DND-41 (cell line): ENCODE measurements at regions not wholly inside any gene's neighbourhood (a gene's known extent, or its start where the extent isn't known, plus 50 kb on each side); places are given as distances from the start of the nearest gene placed in this dataset.

Experiments
- ATAC-seq: fragments of 200-7000 bp; cut with Tn5 transposase; 3 replicates; pipeline ENCODE4 v1.9.1; 2021; ENCODE audit warnings: low read depth; ENCODE audit not compliant: insufficient read depth
- DNase-seq: peaks from one replicate; pipeline ENCODE4 v3.0.0-alpha.2; 2020
- H2AFZ ChIP-seq: 2 replicates; pipeline ENCODE4 v1.6.0; 2012; ENCODE audit warnings: low read depth, low read length
- H3K27ac ChIP-seq: 2 replicates; pipeline ENCODE4 v1.5.1; 2012; ENCODE audit warnings: low read length, inconsistent platforms
- H3K27me3 ChIP-seq: fragments of 200-600 bp; sonication (generic); 2 replicates; pipeline ENCODE4 v1.6.0; 2012; ENCODE audit warnings: low read length, mild to moderate bottlenecking, inconsistent platforms; ENCODE audit not compliant: insufficient read depth, poor library complexity
- H3K36me3 ChIP-seq: 2 replicates; pipeline ENCODE4 v1.5.1; 2012; ENCODE audit warnings: low read length, inconsistent platforms; ENCODE audit not compliant: insufficient read depth
- H3K4me1 ChIP-seq: 2 replicates; pipeline ENCODE4 v1.5.1; 2012; ENCODE audit warnings: mild to moderate bottlenecking, low read length; ENCODE audit not compliant: insufficient read depth
- H3K4me2 ChIP-seq: 2 replicates; pipeline ENCODE4 v1.6.0; 2012; ENCODE audit warnings: mild to moderate bottlenecking, moderate library complexity, low read length, inconsistent platforms; ENCODE audit not compliant: insufficient read depth
- H3K4me3 ChIP-seq, 2 experiments: fragments of 200-600 bp in 1 of 2; shearing (Covaris generic) in 1 of 2; 2 replicates each; pipeline ENCODE4 v1.5.1; 2012 to 2016; ENCODE audit warnings: inconsistent platforms in 2 of 2, low read length in 2 of 2, mild to moderate bottlenecking in 2 of 2, low read depth in 1 of 2, moderate library complexity in 1 of 2
- H3K79me2 ChIP-seq: 2 replicates; pipeline ENCODE4 v1.6.0; 2012; ENCODE audit warnings: low read length, inconsistent platforms; ENCODE audit not compliant: insufficient read depth
- H3K9ac ChIP-seq: 2 replicates; pipeline ENCODE4 v1.6.0; 2012; ENCODE audit warnings: low read depth, mild to moderate bottlenecking, inconsistent platforms, low read length, moderate library complexity
- H3K9me3 ChIP-seq: 2 replicates; pipeline ENCODE4 v1.5.1; 2012; ENCODE audit warnings: low read length, moderate library complexity, mild to moderate bottlenecking, inconsistent platforms; ENCODE audit not compliant: insufficient read depth, severe bottlenecking
- H4K20me1 ChIP-seq: 2 replicates; pipeline ENCODE4 v1.6.0; 2012; ENCODE audit warnings: low read length; ENCODE audit not compliant: insufficient read depth
- CTCF ChIP-seq: IDR thresholded peaks from 2 replicates; pipeline ENCODE4 v1.5.1; 2012; ENCODE audit warnings: borderline replicate concordance, low read length, moderate library complexity, mild to moderate bottlenecking; ENCODE audit not compliant: poor library complexity, severe bottlenecking; ENCODE audit errors: extremely low read depth
- EZH2 ChIP-seq: IDR thresholded peaks from 3 replicates; pipeline ENCODE4 v1.6.1; 2012; ENCODE audit warnings: borderline replicate concordance, low read depth, mild to moderate bottlenecking, moderate library complexity, low read length, inconsistent platforms; ENCODE audit not compliant: severe bottlenecking

GRCh38 chr10:10661176-10661575 is 356.5 kb upstream of the CELF2 start:
- Histone ChIP-seq H3K9ac (no peak overlapping the region), H4K20me1 (no peaks in the 10 kb centered on the region), H3K27me3 (no peaks in the 10 kb centered on the region), H2AFZ (no peak overlapping the region), H3K27ac (no peak overlapping the region), H3K9me3 (no peaks in the 10 kb centered on the region), H3K79me2 (no peaks in the 10 kb centered on the region), H3K4me3 (no peak overlapping the region), H3K4me2 (no peak overlapping the region), H3K4me1 (no peaks in the 10 kb centered on the region), H3K36me3 (no peaks in the 10 kb centered on the region)
- ATAC-seq = no peak
- TF ChIP-seq CTCF = no peak
- TF ChIP-seq EZH2 = no peak
- no peak for DNase-seq

GRCh38 chr10:10662716-10663408 is 354.8 kb upstream of the CELF2 start:
- Histone ChIP-seq H4K20me1 (no peaks in the 10 kb centered on the region), H3K4me3 (no peak overlapping the region), H3K27me3 (no peaks in the 10 kb centered on the region), H3K79me2 (no peaks in the 10 kb centered on the region), H3K27ac (no peak overlapping the region), H3K9ac (no peak overlapping the region), H3K36me3 (no peaks in the 10 kb centered on the region), H3K4me2 (no peak overlapping the region), H3K9me3 (no peaks in the 10 kb centered on the region), H3K4me1 (no peaks in the 10 kb centered on the region), H2AFZ (no peak overlapping the region)
- TF ChIP-seq EZH2 (no peak), CTCF (no peak)
- no peak for ATAC-seq
- DNase-seq = no peak

DNA sequence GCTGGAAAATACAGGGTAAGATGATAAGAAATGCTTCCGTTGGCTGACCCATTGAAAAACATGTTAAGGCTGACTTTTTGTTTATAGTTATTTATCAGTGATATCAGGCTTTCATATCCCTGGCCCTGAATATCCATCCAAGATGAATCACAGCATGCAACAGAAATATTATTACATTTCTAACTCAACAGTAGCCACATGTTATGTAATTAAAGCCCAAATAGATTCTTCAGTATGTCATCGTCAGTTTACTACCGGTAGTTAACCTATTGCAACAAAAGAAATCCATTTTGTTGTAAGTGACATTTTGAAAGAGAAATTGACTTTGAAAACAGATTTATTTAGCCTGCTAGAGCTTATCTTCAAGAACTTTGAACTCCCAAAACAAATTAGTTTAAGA is 354.1 kb upstream of the CELF2 start:
- H3K9ac ChIP-seq = no peak overlapping the region
- TF ChIP-seq EZH2 (no peak), CTCF (no peak)
- H3K27me3 ChIP-seq = no peaks in the 10 kb centered on the region
- H3K79me2 ChIP-seq = no peaks in the 10 kb centered on the region
- no peak overlapping the region for H3K27ac ChIP-seq
- no peaks in the 10 kb centered on the region for H3K9me3 ChIP-seq
- H2AFZ ChIP-seq = no peak overlapping the region
- ATAC-seq (no peak), DNase-seq (no peak)
- H3K4me2 ChIP-seq = no peak overlapping the region
- H3K4me1 ChIP-seq = no peaks in the 10 kb centered on the region
- no peaks in the 10 kb centered on the region for H4K20me1 ChIP-seq
- H3K4me3 ChIP-seq = no peak overlapping the region
- no peaks in the 10 kb centered on the region for H3K36me3 ChIP-seq

DNA sequence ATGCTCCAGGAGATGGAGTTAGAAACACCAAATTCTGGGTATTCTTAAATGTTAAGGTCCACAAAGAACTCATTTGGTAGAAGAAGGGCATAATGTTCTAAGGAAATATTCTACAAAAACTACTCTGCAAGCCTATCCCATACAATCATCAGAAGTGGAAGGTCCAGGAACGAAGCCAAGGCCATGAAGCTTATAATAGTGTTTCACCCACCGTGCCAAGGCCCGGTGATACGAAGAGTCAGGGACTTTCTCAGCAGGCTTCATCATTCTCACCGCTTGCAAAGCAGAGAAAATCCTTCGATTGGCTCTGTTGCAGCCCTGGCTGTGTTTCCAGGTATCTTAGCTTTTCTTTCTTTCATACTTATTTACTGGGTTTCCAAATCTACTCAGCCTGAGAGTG is 351.9 kb upstream of the CELF2 start:
- Histone ChIP-seq H3K27me3 (no peaks in the 10 kb centered on the region), H3K4me3 (no peak overlapping the region), H2AFZ (no peak overlapping the region), H3K79me2 (no peaks in the 10 kb centered on the region), H3K4me2 (no peak overlapping the region), H3K27ac (no peak overlapping the region), H4K20me1 (no peaks in the 10 kb centered on the region), H3K9ac (no peak overlapping the region), H3K36me3 (no peaks in the 10 kb centered on the region), H3K9me3 (no peaks in the 10 kb centered on the region), H3K4me1 (no peaks in the 10 kb centered on the region)
- DNase-seq (no peak), ATAC-seq (no peak)
- TF ChIP-seq EZH2 (no peak), CTCF (no peak)
